H9 (cell line): ENCODE measurements at regions not wholly inside any gene's neighbourhood (a gene's known extent, or its start where the extent isn't known, plus 50 kb on each side); places are given as distances from the start of the nearest gene placed in this dataset.

Experiments used
- DNase-seq: peaks from one replicate; pipeline ENCODE4 v3.0.0-alpha.2; 2017
- H2AFZ ChIP-seq: one replicate; pipeline ENCODE4 v1.6.1; 2013; ENCODE audit warnings: mild to moderate bottlenecking, low read length, control low read depth, moderate library complexity
- H2AK5ac ChIP-seq: 2 replicates; pipeline ENCODE4 v1.6.1; 2013; ENCODE audit warnings: low read length, control low read depth, mixed read lengths; ENCODE audit not compliant: insufficient read length
- H2BK120ac ChIP-seq: one replicate; pipeline ENCODE4 v1.6.1; 2013; ENCODE audit warnings: low read depth, mild to moderate bottlenecking, low read length, control low read depth, inconsistent platforms; ENCODE audit not compliant: poor library complexity, severe bottlenecking
- H2BK12ac ChIP-seq: 2 replicates; pipeline ENCODE4 v1.6.1; 2013; ENCODE audit warnings: low read length, control low read depth, mixed read lengths, low read depth; ENCODE audit not compliant: insufficient read length
- H2BK15ac ChIP-seq: 2 replicates; pipeline ENCODE4 v1.6.1; 2013; ENCODE audit warnings: low read depth, low read length, control low read depth
- H2BK20ac ChIP-seq: one replicate; pipeline ENCODE4 v1.6.1; 2013; ENCODE audit warnings: low read depth, mild to moderate bottlenecking, low read length, control low read depth, inconsistent platforms; ENCODE audit not compliant: poor library complexity, severe bottlenecking
- H2BK5ac ChIP-seq: 2 replicates; pipeline ENCODE4 v1.6.1; 2013; ENCODE audit warnings: low read length, control low read depth, mixed read lengths; ENCODE audit not compliant: insufficient read length
- H3K14ac ChIP-seq: 2 replicates; pipeline ENCODE4 v1.6.1; 2013; ENCODE audit warnings: low read length, control low read depth; ENCODE audit not compliant: insufficient read depth
- H3K18ac ChIP-seq: 2 replicates; pipeline ENCODE4 v1.6.1; 2013; ENCODE audit warnings: low read depth, mild to moderate bottlenecking, mixed read lengths, low read length, control low read depth; ENCODE audit not compliant: insufficient read length
- H3K23ac ChIP-seq: 2 replicates; pipeline ENCODE4 v1.6.1; 2013; ENCODE audit warnings: low read length, control low read depth, mixed read lengths, low read depth; ENCODE audit not compliant: insufficient read length
- H3K23me2 ChIP-seq: 2 replicates; pipeline ENCODE4 v1.6.1; 2013; ENCODE audit warnings: low read depth, mild to moderate bottlenecking, mixed read lengths, low read length, control low read depth; ENCODE audit not compliant: insufficient read length, poor library complexity, severe bottlenecking
- H3K27ac ChIP-seq: 2 replicates; pipeline ENCODE4 v1.5.1; 2013; ENCODE audit warnings: low read length, control low read depth, mixed read lengths, low read depth; ENCODE audit not compliant: insufficient read length
- H3K27me3 ChIP-seq: 2 replicates; pipeline ENCODE4 v1.6.1; 2013; ENCODE audit warnings: low read length, control low read depth, inconsistent platforms; ENCODE audit not compliant: insufficient read depth
- H3K4ac ChIP-seq: 2 replicates; pipeline ENCODE4 v1.6.1; 2013; ENCODE audit warnings: low read depth, mild to moderate bottlenecking, control low read depth, inconsistent platforms, low read length, moderate library complexity
- H3K4me1 ChIP-seq: 2 replicates; pipeline ENCODE4 v1.6.1; 2013; ENCODE audit warnings: low read length, control low read depth, inconsistent platforms; ENCODE audit not compliant: insufficient read depth
- H3K4me2 ChIP-seq: 2 replicates; pipeline ENCODE4 v1.6.1; 2013; ENCODE audit warnings: low read length, control low read depth, mixed read lengths; ENCODE audit not compliant: insufficient read length, insufficient read depth
- H3K56ac ChIP-seq: 2 replicates; pipeline ENCODE4 v1.6.1; 2013; ENCODE audit warnings: low read depth, mild to moderate bottlenecking, mixed read lengths, low read length, control low read depth; ENCODE audit not compliant: insufficient read length
- H3K79me1 ChIP-seq: 2 replicates; pipeline ENCODE4 v1.6.1; 2013; ENCODE audit warnings: low read depth, mild to moderate bottlenecking, moderate library complexity, low read length, control low read depth, inconsistent platforms; ENCODE audit not compliant: insufficient read depth, poor library complexity, severe bottlenecking
- H3K79me2 ChIP-seq: 2 replicates; pipeline ENCODE4 v1.6.1; 2013; ENCODE audit warnings: low read length, control low read depth, inconsistent platforms; ENCODE audit not compliant: insufficient read depth
- H3K9ac ChIP-seq: 2 replicates; pipeline ENCODE4 v1.6.1; 2013; ENCODE audit warnings: low read length, control low read depth, mixed read lengths; ENCODE audit not compliant: insufficient read length; ENCODE audit errors: extremely low read depth
- H3K9me3 ChIP-seq: one replicate; pipeline ENCODE4 v1.6.1; 2013; ENCODE audit warnings: low read depth, low read length, inconsistent platforms; ENCODE audit not compliant: control insufficient read depth
- H3T11ph ChIP-seq: one replicate; pipeline ENCODE4 v1.6.1; 2013; ENCODE audit warnings: mild to moderate bottlenecking, low read length, control low read depth, inconsistent platforms
- H4K20me1 ChIP-seq: one replicate; pipeline ENCODE4 v1.6.1; 2013; ENCODE audit not compliant: control insufficient read depth, insufficient read length, insufficient read depth
- H4K5ac ChIP-seq: 2 replicates; pipeline ENCODE4 v1.6.1; 2013; ENCODE audit warnings: low read depth, mild to moderate bottlenecking, mixed read lengths, low read length, control low read depth; ENCODE audit not compliant: insufficient read length
- H4K8ac ChIP-seq: replicated peaks from 2 replicates; pipeline ENCODE4 v1.6.1; 2013; ENCODE audit warnings: low read length, control low read depth, mixed read lengths, low read depth; ENCODE audit not compliant: insufficient read length
- H4K91ac ChIP-seq: 2 replicates; pipeline ENCODE4 v1.6.1; 2013; ENCODE audit warnings: low read depth, mild to moderate bottlenecking, moderate library complexity, mixed read lengths, low read length, control low read depth; ENCODE audit not compliant: insufficient read length
- H3K27ac Mint-ChIP-seq, 3 experiments: 2 replicates in 2 of 3; 3 replicates in 1 of 3; pipeline ENCODE4 v1.8.0; 2020 to 2021; ENCODE audit warnings: mixed read lengths in 3 of 3, mild to moderate bottlenecking in 1 of 3, moderate library complexity in 1 of 3
- H3K27me3 Mint-ChIP-seq: 2 replicates; pipeline ENCODE4 v1.8.0; 2021; ENCODE audit warnings: low read depth, mild to moderate bottlenecking, moderate library complexity, mixed read lengths
- H3K36me3 Mint-ChIP-seq, 3 experiments: 2 replicates in 2 of 3; 3 replicates in 1 of 3; pipeline ENCODE4 v1.8.0; 2020 to 2021; ENCODE audit warnings: low read depth in 3 of 3, mixed read lengths in 3 of 3; ENCODE audit not compliant: insufficient read depth in 1 of 3
- H3K4me1 Mint-ChIP-seq, 2 experiments: 2 replicates each; pipeline ENCODE4 v1.8.0; 2020; ENCODE audit warnings: mixed read lengths in 2 of 2
- H3K4me3 Mint-ChIP-seq, 2 experiments: 2 replicates in 1 of 2; 3 replicates in 1 of 2; pipeline ENCODE4 v1.8.0; 2020 to 2021; ENCODE audit warnings: mild to moderate bottlenecking in 2 of 2, mixed read lengths in 2 of 2, moderate library complexity in 1 of 2
- H3K9me3 Mint-ChIP-seq, 2 experiments: 2 replicates in 1 of 2; 3 replicates in 1 of 2; pipeline ENCODE4 v1.8.0; 2020; ENCODE audit warnings: mild to moderate bottlenecking in 2 of 2, mixed read lengths in 2 of 2, moderate library complexity in 1 of 2
- TF ChIP-seq, protein P1 (sequence below): fragments of 200-600 bp; sonication (generic); conservative IDR thresholded peaks from 3 replicates; pipeline ENCODE4 v1.8.0; 2021; ENCODE audit warnings: antibody characterized with exemption, mild to moderate bottlenecking

DNA sequence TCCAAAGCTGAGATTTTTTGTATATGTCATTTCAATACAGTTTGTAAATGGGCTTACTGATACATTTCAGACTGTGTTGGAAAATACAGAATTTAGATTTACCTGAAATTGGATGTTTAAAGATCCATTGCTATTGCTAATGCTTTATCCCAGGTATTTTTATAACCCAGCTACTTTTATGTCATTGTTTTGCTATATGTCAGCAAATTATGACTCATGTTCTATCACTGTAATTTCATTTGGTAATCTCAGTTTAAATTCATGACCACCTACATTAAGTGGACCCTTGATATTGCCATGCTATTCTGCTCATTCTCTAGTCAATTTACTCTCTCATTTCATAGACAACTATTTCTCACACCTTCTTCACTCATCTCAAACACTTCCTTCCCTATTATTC, 281.2 kb downstream of the IPO8 start:
- Histone ChIP-seq H3K27me3 (no peaks in the 10 kb centered on the region), H3K23me2 (no peaks in the 10 kb centered on the region), H3K79me1 (no peaks in the 10 kb centered on the region), H4K5ac (no peak overlapping the region), H2BK20ac (no peak overlapping the region), H2BK120ac (no peak overlapping the region), H2AFZ (no peak overlapping the region), H4K91ac (no peak overlapping the region), H3T11ph (no peak overlapping the region), H3K9me3 (no peaks in the 10 kb centered on the region), H3K23ac (no peak overlapping the region), H2BK5ac (no peak overlapping the region), H3K4me1 (no peaks in the 10 kb centered on the region), H3K56ac (no peak overlapping the region), H4K20me1 (no peaks in the 10 kb centered on the region), H4K8ac (no peak overlapping the region), H3K9ac (no peak overlapping the region), H3K4ac (no peak overlapping the region), H3K14ac (no peak overlapping the region), H2BK12ac (no peak overlapping the region), H3K27ac (no peak overlapping the region), H2BK15ac (no peak overlapping the region), H3K79me2 (no peaks in the 10 kb centered on the region), H3K18ac (no peak overlapping the region), H2AK5ac (no peak overlapping the region), H3K4me2 (no peak overlapping the region)
- TF ChIP-seq, protein P1, sequence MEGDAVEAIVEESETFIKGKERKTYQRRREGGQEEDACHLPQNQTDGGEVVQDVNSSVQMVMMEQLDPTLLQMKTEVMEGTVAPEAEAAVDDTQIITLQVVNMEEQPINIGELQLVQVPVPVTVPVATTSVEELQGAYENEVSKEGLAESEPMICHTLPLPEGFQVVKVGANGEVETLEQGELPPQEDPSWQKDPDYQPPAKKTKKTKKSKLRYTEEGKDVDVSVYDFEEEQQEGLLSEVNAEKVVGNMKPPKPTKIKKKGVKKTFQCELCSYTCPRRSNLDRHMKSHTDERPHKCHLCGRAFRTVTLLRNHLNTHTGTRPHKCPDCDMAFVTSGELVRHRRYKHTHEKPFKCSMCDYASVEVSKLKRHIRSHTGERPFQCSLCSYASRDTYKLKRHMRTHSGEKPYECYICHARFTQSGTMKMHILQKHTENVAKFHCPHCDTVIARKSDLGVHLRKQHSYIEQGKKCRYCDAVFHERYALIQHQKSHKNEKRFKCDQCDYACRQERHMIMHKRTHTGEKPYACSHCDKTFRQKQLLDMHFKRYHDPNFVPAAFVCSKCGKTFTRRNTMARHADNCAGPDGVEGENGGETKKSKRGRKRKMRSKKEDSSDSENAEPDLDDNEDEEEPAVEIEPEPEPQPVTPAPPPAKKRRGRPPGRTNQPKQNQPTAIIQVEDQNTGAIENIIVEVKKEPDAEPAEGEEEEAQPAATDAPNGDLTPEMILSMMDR, result no peak
- Mint-ChIP-seq H3K9me3 (peaks cover 6 to 8% of the 10 kb centered on the region in 2 experiments; a peak in 4 of 5 replicates), H3K4me3 (no peak overlapping the region), H3K4me1 (no peaks in the 10 kb centered on the region), H3K36me3 (peaks cover 0 to 2% (median 0%) of the 10 kb centered on the region in 3 experiments; a peak in 3 of 7 replicates), H3K27me3 (no peaks in the 10 kb centered on the region), H3K27ac (no peak overlapping the region)
- no peak for DNase-seq
